Activated B cell treated with CpG ODN at 0.5 μM for 24 hours (primary cell): ENCODE measurements at regions not wholly inside any gene's neighbourhood (a gene's known extent, or its start where the extent isn't known, plus 50 kb on each side); places are given as distances from the start of the nearest gene placed in this dataset.

ENCODE experiments used
- ATAC-seq: fragments of 200-7000 bp; cut with Tn5 transposase; one replicate; pipeline ENCODE4 v1.10.0; 2021; ENCODE audit warnings: low read depth, mild to moderate bottlenecking, moderate library complexity
- CTCF ChIA-PET: fragments of 350-600 bp; sonication (Branson Sonifier 250); formaldehyde crosslinking; loops from one replicate; lab custom pipeline; 2021; ENCODE audit warnings: antibody characterized with exemption; lab: Charles Lee
- POLR2A ChIA-PET: fragments of 350-600 bp; sonication (Branson Sonifier 250); formaldehyde crosslinking; loops from one replicate; lab custom pipeline; 2021; ENCODE audit warnings: antibody characterized with exemption; lab: Charles Lee
- DNase-seq: peaks from one replicate; pipeline ENCODE4 v3.0.0; 2022
- H3K27ac Mint-ChIP-seq: one replicate; pipeline ENCODE4 v1.8.0; 2020; ENCODE audit warnings: mixed read lengths
- H3K27me3 Mint-ChIP-seq: one replicate; pipeline ENCODE4 v1.8.0; 2021; ENCODE audit warnings: mixed read lengths
- H3K36me3 Mint-ChIP-seq: one replicate; pipeline ENCODE4 v1.8.0; 2021; ENCODE audit warnings: low read depth, mixed read lengths
- H3K4me1 Mint-ChIP-seq: one replicate; pipeline ENCODE4 v1.8.0; 2021; ENCODE audit warnings: mixed read lengths
- H3K4me3 Mint-ChIP-seq: one replicate; pipeline ENCODE4 v1.8.0; 2020; ENCODE audit warnings: mild to moderate bottlenecking, mixed read lengths
- H3K9me3 Mint-ChIP-seq: one replicate; pipeline ENCODE4 v1.8.0; 2020; ENCODE audit warnings: mixed read lengths
- CTCF ChIP-seq: fragments of 200-600 bp; IDR thresholded peaks from one replicate; pipeline ENCODE4 v1.8.0; 2022; ENCODE audit warnings: antibody characterized with exemption, mild to moderate bottlenecking
- intact Hi-C: fragments of 100-400 bp; cut with micrococcal nuclease; formaldehyde crosslinking; loops from one replicate; pipeline ENCODE4 v1.15.1; 2024

GRCh38 chr10:78699971-78700370 is 368.8 kb upstream of the ZMIZ1 start:
- intact Hi-C loops, result no loop called here
- ChIA-PET CTCF (no interaction called here), POLR2A (no interaction called here)
- H3K9me3 Mint-ChIP-seq, result no peaks in the 10 kb centered on the region
- H3K27ac Mint-ChIP-seq, result no peak overlapping the region
- peaks cover 22% of the 10 kb centered on the region for H3K27me3 Mint-ChIP-seq
- ATAC-seq (no peak), DNase-seq (no peak)
- no peaks in the 10 kb centered on the region for H3K4me1 Mint-ChIP-seq
- H3K4me3 Mint-ChIP-seq, result no peak overlapping the region
- no peaks in the 10 kb centered on the region for H3K36me3 Mint-ChIP-seq
- TF ChIP-seq CTCF, result no peak

GRCh38 chr10:78700413-78700812 is 368.4 kb upstream of the ZMIZ1 start:
- H3K4me1 Mint-ChIP-seq, result no peaks in the 10 kb centered on the region
- DNase-seq, result no peak
- POLR2A ChIA-PET, result no interaction called here
- H3K36me3 Mint-ChIP-seq, result no peaks in the 10 kb centered on the region
- H3K4me3 Mint-ChIP-seq, result no peak overlapping the region
- intact Hi-C loops, result no loop called here
- H3K27me3 Mint-ChIP-seq, result peaks cover 22% of the 10 kb centered on the region
- H3K9me3 Mint-ChIP-seq, result peaks cover 2% of the 10 kb centered on the region
- CTCF ChIA-PET, result no interaction called here
- no peak for TF ChIP-seq CTCF
- ATAC-seq, result no peak
- H3K27ac Mint-ChIP-seq, result no peak overlapping the region

DNA sequence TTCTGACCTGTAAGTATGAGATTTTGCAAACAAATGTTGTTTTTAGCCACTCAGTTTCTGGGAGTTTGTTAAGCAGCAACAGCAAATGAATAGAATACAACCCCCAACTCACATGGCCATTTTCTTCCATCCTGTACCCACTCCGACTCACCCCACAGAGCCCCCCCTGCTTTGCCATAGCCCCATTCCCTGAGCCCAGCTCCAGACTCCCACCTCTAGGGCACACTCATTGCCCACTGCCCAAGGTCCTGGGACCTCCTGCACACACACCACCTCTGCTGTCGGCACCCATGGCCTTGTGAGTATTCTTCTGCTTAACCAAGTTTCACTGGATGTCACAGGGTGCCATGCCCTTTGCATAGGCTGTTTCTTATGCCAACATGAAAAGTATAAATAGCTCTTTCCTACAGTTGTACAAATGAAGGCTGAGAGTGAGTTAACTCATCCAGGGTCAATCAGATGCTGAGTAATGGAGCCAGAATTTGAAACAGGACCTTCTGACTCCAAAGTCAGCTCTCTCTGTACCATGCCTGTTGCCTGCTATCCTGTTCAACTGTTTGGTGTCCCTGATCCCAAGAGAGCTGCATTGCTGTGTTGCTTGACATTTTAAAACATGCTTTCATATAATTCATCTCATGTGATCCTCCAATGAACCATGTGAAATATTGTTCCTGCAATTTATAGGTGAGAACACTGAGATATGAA is 367.8 kb upstream of the ZMIZ1 start:
- Mint-ChIP-seq H3K4me1 (no peaks in the 10 kb centered on the region), H3K9me3 (peaks cover 2% of the 10 kb centered on the region), H3K27ac (no peak overlapping the region), H3K4me3 (no peak overlapping the region), H3K36me3 (no peaks in the 10 kb centered on the region), H3K27me3 (peaks cover 22% of the 10 kb centered on the region)
- no peak for TF ChIP-seq CTCF
- no peak for ATAC-seq
- ChIA-PET POLR2A (no interaction called here), CTCF (no interaction called here)
- DNase-seq, result no peak
- intact Hi-C loops, result no loop called here

DNA sequence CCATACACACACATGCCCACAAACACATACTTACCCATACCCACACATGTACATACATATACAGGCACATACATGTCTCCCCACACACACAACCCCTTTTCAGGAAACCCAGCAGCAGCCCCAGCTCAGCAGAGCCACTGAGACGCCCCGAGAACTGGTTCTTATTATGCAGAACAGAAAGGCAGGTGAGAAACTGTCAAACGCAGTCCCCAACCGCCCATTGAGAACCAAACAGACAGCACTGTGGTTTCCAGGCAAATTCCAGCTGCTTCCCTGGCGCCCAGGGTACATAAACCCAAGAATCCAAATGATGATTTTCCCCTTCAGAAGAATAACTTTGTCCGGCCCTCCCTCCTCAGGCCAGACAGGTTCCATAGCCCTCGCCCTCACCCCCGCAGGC is 366.6 kb upstream of the ZMIZ1 start:
- POLR2A ChIA-PET, result no interaction called here
- Mint-ChIP-seq H3K9me3 (peaks cover 2% of the 10 kb centered on the region), H3K4me1 (no peaks in the 10 kb centered on the region), H3K36me3 (no peaks in the 10 kb centered on the region), H3K4me3 (no peak overlapping the region), H3K27me3 (peaks cover 22% of the 10 kb centered on the region), H3K27ac (no peak overlapping the region)
- no peak for TF ChIP-seq CTCF
- CTCF ChIA-PET, result no interaction called here
- no peak for DNase-seq
- intact Hi-C loops, result no loop called here
- no peak for ATAC-seq

- DNase-seq (no peak), ATAC-seq (no peak)
- TF ChIP-seq CTCF, result no peak
- H3K4me1 Mint-ChIP-seq, result no peaks in the 10 kb centered on the region
- ChIA-PET POLR2A (no interaction called here), CTCF (no interaction called here)
- H3K4me3 Mint-ChIP-seq, result no peak overlapping the region
- no peak overlapping the region for H3K27ac Mint-ChIP-seq
- no peaks in the 10 kb centered on the region for H3K36me3 Mint-ChIP-seq
- intact Hi-C loops, result no loop called here
- H3K9me3 Mint-ChIP-seq, result peaks cover 2% of the 10 kb centered on the region
- peaks cover 22% of the 10 kb centered on the region for H3K27me3 Mint-ChIP-seq
Measured at GRCh38 chr10:78702876-78703275, 365.9 kb upstream of the ZMIZ1 start.
